ENCODE measurements at regions not wholly inside any gene's neighbourhood (a gene's known extent, or its start where the extent isn't known, plus 50 kb on each side); places are given as distances from the start of the nearest gene placed in this dataset.

DNA sequence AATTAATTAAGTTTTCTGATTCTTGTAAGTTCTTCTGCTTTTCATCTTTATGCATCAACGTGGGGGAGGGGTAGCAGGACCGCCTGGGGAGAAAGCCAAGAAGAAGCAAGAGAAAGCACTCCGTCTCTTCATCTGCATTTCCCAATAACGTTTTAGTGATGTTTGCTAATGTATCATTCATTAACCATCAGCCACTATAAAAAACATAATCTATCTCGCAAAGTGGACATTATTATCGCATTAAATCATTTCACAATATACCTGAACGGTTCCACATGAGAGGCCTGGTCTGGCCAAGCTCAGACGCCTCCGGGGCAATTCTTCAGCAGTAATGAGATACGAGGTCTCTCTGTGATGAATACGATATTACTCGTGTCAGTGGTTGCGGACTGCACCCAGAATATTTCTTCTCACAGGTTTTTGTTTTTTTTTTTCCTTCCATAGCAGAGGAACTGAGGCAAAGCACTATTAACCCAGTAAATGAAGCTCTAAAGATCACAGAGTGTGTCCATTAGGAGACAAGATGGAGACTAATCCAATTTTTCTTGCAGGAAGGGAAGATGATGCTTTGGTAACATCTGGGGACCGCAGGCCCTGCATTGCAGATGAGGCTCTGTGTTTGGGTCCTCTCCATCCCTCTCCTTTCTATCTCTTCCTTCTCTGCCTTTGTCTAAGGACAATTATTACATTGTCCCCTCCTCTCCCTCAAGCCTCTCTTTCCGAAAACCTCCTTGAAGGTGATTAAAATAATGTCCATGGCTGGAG is 156.1 kb downstream of the SLC35B3 start:
- FAIRE-seq (no peak), ATAC-seq (no peak), DNase-seq (ENCODE audit: low read depth, low spot score) (no peak)
- ChIA-PET RAD21 (ENCODE audit: unreplicated experiment) (no interaction called here), CTCF (no interaction called here), SMC1A (ENCODE audit: uncharacterized antibody, unreplicated experiment) (no interaction called here), POLR2A (no interaction called here)
- no peak overlapping the region for H2AFZ ChIP-seq (ENCODE audit: control insufficient read depth, low read depth, low read length)
- H3K79me2 ChIP-seq (ENCODE audit: control insufficient read depth, insufficient read depth, low read length), result no peaks in the 10 kb centered on the region
- no peak overlapping the region for H3K9ac ChIP-seq (ENCODE audit: control insufficient read depth, insufficient read depth, low read length)
- H4K20me1 ChIP-seq (ENCODE audit: control insufficient read depth, insufficient read depth), result no peaks in the 10 kb centered on the region
- H3K27ac ChIP-seq (ENCODE audit: control insufficient read depth, insufficient read depth), result no peak overlapping the region
- intact Hi-C loops (cut with micrococcal nuclease; ENCODE audit: unreplicated experiment) (no loop called here), in situ Hi-C loops (cut with MboI) (no loop called here)
- H3K4me2 ChIP-seq (ENCODE audit: control insufficient read depth, insufficient read depth), result no peak overlapping the region
- WGBS (ENCODE audit: insufficient coverage, insufficient replicate concordance, low lambda C conversion rate, missing lambda C conversion rate), result 35% methylated on average over 14 of the region's 15 CpGs
- no peaks in the 10 kb centered on the region for H3K36me3 ChIP-seq (ENCODE audit: control insufficient read depth in 2 of 2, insufficient read depth in 2 of 2, low read length in 1 of 2)
- H3K4me3 ChIP-seq, result no peak overlapping the region
- no peaks in the 10 kb centered on the region; the same call in 2 of the 3 replicates for H3K9me3 ChIP-seq (replicated peaks; ENCODE audit: control insufficient read depth, insufficient read depth, low read length)
- no TSS peak for BruUV-seq (replicated peaks)
- H3K4me1 ChIP-seq (ENCODE audit: control insufficient read depth, insufficient read depth, low read length), result no peaks in the 10 kb centered on the region
- no peaks in the 10 kb centered on the region for H3K27me3 ChIP-seq (replicated peaks in 1 of 2; ENCODE audit: control insufficient read depth in 2 of 2, insufficient read depth in 2 of 2, low read length in 1 of 2)
- TF ChIP-seq SMAD1 (IDR thresholded peaks at IDR 0.05; ENCODE audit: low read depth, partially characterized antibody) (no peak), STAT3 (IDR thresholded peaks at IDR 0.05; ENCODE audit: low read depth, low read length) (no peak), FOXK2 (IDR thresholded peaks at IDR 0.05) (no peak), ZBTB11 (CRISPR knock-in tag; IDR thresholded peaks at IDR 0.05) (no peak), HDAC6 (IDR thresholded peaks at IDR 0.05; ENCODE audit: unreplicated experiment) (no peak), ATF7 (IDR thresholded peaks at IDR 0.05; ENCODE audit: low read depth) (no peak), IKZF2 (IDR thresholded peaks at IDR 0.05) (no peak), FOXM1 (IDR thresholded peaks at IDR 0.05; ENCODE audit: low read depth, low read length) (no peak), MTA2 (IDR thresholded peaks at IDR 0.05; ENCODE audit: low read depth) (no peak), SREBF2 (IDR thresholded peaks at IDR 0.05; ENCODE audit: low read length) (no peak), RFX5 (IDR thresholded peaks at IDR 0.05; ENCODE audit: low read depth, low read length) (no peak), E4F1 (IDR thresholded peaks at IDR 0.05; ENCODE audit: borderline replicate concordance, partially characterized antibody) (no peak), HDAC2 (IDR thresholded peaks at IDR 0.05) (no peak), REST (IDR thresholded peaks at IDR 0.05; ENCODE audit: low read depth, low read length) (no peak)
- TF ChIP-seq, protein P1, sequence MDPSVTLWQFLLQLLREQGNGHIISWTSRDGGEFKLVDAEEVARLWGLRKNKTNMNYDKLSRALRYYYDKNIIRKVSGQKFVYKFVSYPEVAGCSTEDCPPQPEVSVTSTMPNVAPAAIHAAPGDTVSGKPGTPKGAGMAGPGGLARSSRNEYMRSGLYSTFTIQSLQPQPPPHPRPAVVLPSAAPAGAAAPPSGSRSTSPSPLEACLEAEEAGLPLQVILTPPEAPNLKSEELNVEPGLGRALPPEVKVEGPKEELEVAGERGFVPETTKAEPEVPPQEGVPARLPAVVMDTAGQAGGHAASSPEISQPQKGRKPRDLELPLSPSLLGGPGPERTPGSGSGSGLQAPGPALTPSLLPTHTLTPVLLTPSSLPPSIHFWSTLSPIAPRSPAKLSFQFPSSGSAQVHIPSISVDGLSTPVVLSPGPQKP (IDR thresholded peaks at IDR 0.05; ENCODE audit: low read depth, low read length), result no peak
